ENCODE measurements at regions not wholly inside any gene's neighbourhood (a gene's known extent, or its start where the extent isn't known, plus 50 kb on each side); places are given as distances from the start of the nearest gene placed in this dataset.
"Not testable (repeated sequence)": the region's sequence is repeated elsewhere in the genome, so short reads cannot be mapped to it uniquely, and the experiment has no call there.

GRCh38 chr5:142542078-142542477 lies 143.8 kb downstream of the FGF1 start:
- DNase-seq (ENCODE audit: low spot score): no peak

GRCh38 chr5:142540922-142541422 lies 144.9 kb downstream of the FGF1 start:
- peak; percentile 72 for DNase-seq (ENCODE audit: low spot score)

GRCh38 chr5:142539154-142539740 lies 146.6 kb downstream of the FGF1 start:
- no peak for DNase-seq (ENCODE audit: low spot score)

GRCh38 chr5:142537938-142538337 lies 148.0 kb downstream of the FGF1 start:
- DNase-seq (ENCODE audit: low spot score): no peak

- no peak for DNase-seq (ENCODE audit: low spot score)
These were observed 153.1 kb downstream of the FGF1 start for GRCh38 chr5:142532781-142533176.

- no peak for DNase-seq (ENCODE audit: low spot score)
These were observed 153.7 kb downstream of the FGF1 start for GRCh38 chr5:142531977-142532780.

- DNase-seq (ENCODE audit: low spot score): no peak
These were observed 155.0 kb downstream of the FGF1 start for GRCh38 chr5:142530904-142531303.

- DNase-seq (ENCODE audit: low spot score): no peak
These were observed 156.1 kb downstream of the FGF1 start for GRCh38 chr5:142529626-142530278.

- no peak for DNase-seq (ENCODE audit: low spot score)
These were observed 158.1 kb downstream of the FGF1 start for GRCh38 chr5:142527664-142528295.

- no peak for DNase-seq (ENCODE audit: low spot score)
These were observed 158.7 kb downstream of the FGF1 start for GRCh38 chr5:142527234-142527633.

GRCh38 chr5:142522983-142523382 lies 162.9 kb downstream of the FGF1 start:
- no peak for DNase-seq (ENCODE audit: low spot score)

GRCh38 chr5:142521706-142522105 lies 164.2 kb downstream of the FGF1 start:
- no peak for DNase-seq (ENCODE audit: low spot score)

GRCh38 chr5:142520885-142521284 lies 165.0 kb downstream of the FGF1 start:
- DNase-seq (ENCODE audit: low spot score): no peak

GRCh38 chr5:142519913-142520312 lies 166.0 kb downstream of the FGF1 start:
- DNase-seq (ENCODE audit: low spot score): not testable (repeated sequence)

- no peak for DNase-seq (ENCODE audit: low spot score)
These were observed 168.1 kb downstream of the FGF1 start for GRCh38 chr5:142517840-142518239.

GRCh38 chr5:142516732-142517131 lies 169.2 kb downstream of the FGF1 start:
- no peak for DNase-seq (ENCODE audit: low spot score)

- DNase-seq (ENCODE audit: low spot score): no peak
These were observed 170.9 kb downstream of the FGF1 start for GRCh38 chr5:142515036-142515435.

GRCh38 chr5:142514196-142514595 lies 171.7 kb downstream of the FGF1 start:
- no peak for DNase-seq (ENCODE audit: low spot score)

- DNase-seq (ENCODE audit: low spot score): no peak
These were observed 173.5 kb downstream of the FGF1 start for GRCh38 chr5:142512043-142513042.

GRCh38 chr5:142511358-142511757 lies 174.5 kb downstream of the FGF1 start:
- no peak for DNase-seq (ENCODE audit: low spot score)

GRCh38 chr5:142509026-142509425 lies 176.9 kb downstream of the FGF1 start:
- DNase-seq (ENCODE audit: low spot score): no peak

All from left forelimb (tissue), 1 donor.